Natural killer cell treated with Interleukin-12 subunit alpha and Interleukin-12 subunit beta and Interleukin-15 and Interleukin-18, amount 100 ng/mL, for 72 hours (primary cell): ENCODE measurements at regions not wholly inside any gene's neighbourhood (a gene's known extent, or its start where the extent isn't known, plus 50 kb on each side); places are given as distances from the start of the nearest gene placed in this dataset.
A peak's percentile ranks its signal among the peaks of the same experiment; 100 is the strongest.
"Not testable (repeated sequence)": the region's sequence is repeated elsewhere in the genome, so short reads cannot be mapped to it uniquely, and the experiment has no call there.

ENCODE experiments used
- ATAC-seq, 2 donors: fragments of 150-1000 bp; cut with Tn5 transposase in 1 of 2; sonication (Bioruptor Pico), chemical (Tn5 transposase) in 1 of 2; 2 replicates each; pipeline ENCODE4 v1.10.0; 2021
- DNase-seq: peaks from one replicate; pipeline ENCODE4 v3.0.0; 2022; ENCODE audit warnings: low spot score
- H3K27ac Mint-ChIP-seq, 2 donors: 1 replicate in 1 of 2; 2 replicates in 1 of 2; pipeline ENCODE4 v1.8.0; 2022; ENCODE audit warnings: mixed read lengths in 2 of 2, mild to moderate bottlenecking in 1 of 2, moderate library complexity in 1 of 2
- H3K27me3 Mint-ChIP-seq, 2 donors: 1 replicate in 1 of 2; 2 replicates in 1 of 2; pipeline ENCODE4 v1.8.0; 2022; ENCODE audit warnings: mixed read lengths in 2 of 2
- H3K36me3 Mint-ChIP-seq: one replicate; pipeline ENCODE4 v1.8.0; 2022; ENCODE audit warnings: mixed read lengths
- H3K4me1 Mint-ChIP-seq, 2 donors: 1 replicate in 1 of 2; 2 replicates in 1 of 2; pipeline ENCODE4 v1.8.0; 2022; ENCODE audit warnings: low read depth in 2 of 2, mixed read lengths in 2 of 2, mild to moderate bottlenecking in 1 of 2
- H3K4me3 Mint-ChIP-seq: one replicate; pipeline ENCODE4 v1.8.0; 2022; ENCODE audit warnings: mixed read lengths
- H3K9me3 Mint-ChIP-seq: 2 replicates; pipeline ENCODE4 v1.8.0; 2022; ENCODE audit warnings: mixed read lengths

DNA sequence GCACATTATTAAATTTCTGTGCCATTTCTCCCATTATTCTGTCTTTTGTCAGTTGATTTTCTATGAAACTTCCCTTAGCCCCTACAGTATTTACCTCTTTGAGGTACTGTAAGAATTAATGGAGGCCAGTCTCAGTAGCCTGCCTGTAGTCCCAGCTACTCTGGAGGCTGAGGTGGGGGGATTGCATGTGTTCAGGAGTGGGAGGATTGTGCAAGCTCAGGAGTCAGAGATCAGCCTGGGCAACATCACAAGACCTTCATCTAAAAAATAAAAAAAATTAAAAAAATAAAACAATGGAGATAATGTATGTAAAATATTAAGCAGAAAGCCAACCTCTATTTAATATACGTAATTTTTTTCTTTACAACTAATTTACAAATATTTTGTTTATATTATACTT is 77.8 kb downstream of the OR2B2 start:
- ATAC-seq (no peak), DNase-seq (no peak)
- peaks cover 32% of the 10 kb centered on the region in 2 donors for H3K4me1 Mint-ChIP-seq
- peaks cover 5% of the 10 kb centered on the region for H3K36me3 Mint-ChIP-seq
- no peak overlapping the region for H3K4me3 Mint-ChIP-seq
- peak overlapping the region in 1 of 2 donors; percentile 62 for H3K27ac Mint-ChIP-seq
- H3K27me3 Mint-ChIP-seq = no peaks in the 10 kb centered on the region
- H3K9me3 Mint-ChIP-seq = no peaks in the 10 kb centered on the region

DNA sequence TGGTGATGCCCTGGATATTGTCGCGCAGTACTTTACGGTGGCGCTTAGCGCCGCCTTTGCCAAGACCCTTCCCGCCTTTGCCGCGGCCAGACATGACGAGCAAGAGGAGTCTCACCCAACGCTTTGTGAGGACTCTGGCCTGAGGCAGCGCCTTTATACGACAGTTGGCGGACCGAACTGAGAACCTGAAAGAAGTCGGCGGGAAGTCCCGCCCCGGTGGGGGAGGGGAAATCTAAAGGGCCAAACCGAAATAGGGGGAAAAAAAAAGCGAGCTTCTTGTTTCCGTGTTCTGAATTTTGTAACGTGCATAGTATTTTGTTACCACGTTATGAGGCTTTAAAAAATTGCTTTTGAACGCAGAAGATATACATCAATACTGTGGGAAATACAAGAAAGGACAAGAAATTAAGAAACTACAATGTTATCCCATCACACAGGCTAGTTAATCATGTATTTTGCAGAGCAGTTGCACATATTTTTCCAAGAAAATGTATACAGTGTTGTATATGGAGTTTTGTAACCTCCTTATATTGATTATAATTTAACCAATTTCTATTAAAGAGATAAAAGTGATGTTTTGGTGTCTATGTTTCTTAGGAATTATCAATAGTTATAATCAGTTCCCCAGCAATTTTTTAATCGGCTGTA is 80.6 kb downstream of the OR2B2 start:
- H3K27me3 Mint-ChIP-seq, H3K36me3 Mint-ChIP-seq, H3K9me3 Mint-ChIP-seq: not testable (repeated sequence)
- Mint-ChIP-seq H3K4me3 (peak overlapping the region; percentile 85), H3K27ac (peak overlapping the region; percentile 89 to 95), H3K4me1 (peaks cover 27 to 32% of the 10 kb centered on the region in 2 donors)
- DNase-seq = peak; percentile 89
- peak; percentile 96 to 97 for ATAC-seq

- H3K36me3 Mint-ChIP-seq, H3K27me3 Mint-ChIP-seq, DNase-seq, H3K9me3 Mint-ChIP-seq: not testable (repeated sequence)
- peak overlapping the region; percentile 89 to 95 for H3K27ac Mint-ChIP-seq
- H3K4me1 Mint-ChIP-seq = peaks cover 28 to 29% of the 10 kb centered on the region in 2 donors
- peak in 1 of 2 donors; percentile 91 for ATAC-seq
- peak overlapping the region; percentile 85 for H3K4me3 Mint-ChIP-seq
Measured at GRCh38 chr6:27830600-27831433, 81.4 kb downstream of the OR2B2 start.

- no peaks in the 10 kb centered on the region for H3K9me3 Mint-ChIP-seq
- H3K27ac Mint-ChIP-seq = peak overlapping the region; percentile 89 to 95
- no peak for DNase-seq
- ATAC-seq = no peak
- peaks cover 32 to 33% of the 10 kb centered on the region in 2 donors for H3K4me1 Mint-ChIP-seq
- H3K36me3 Mint-ChIP-seq = peaks cover 4% of the 10 kb centered on the region
- H3K27me3 Mint-ChIP-seq = no peaks in the 10 kb centered on the region
- peak overlapping the region; percentile 85 for H3K4me3 Mint-ChIP-seq
Measured at GRCh38 chr6:27830212-27830599, 82.0 kb downstream of the OR2B2 start.

GRCh38 chr6:27829453-27830211 is 82.6 kb downstream of the OR2B2 start:
- H3K36me3 Mint-ChIP-seq = no peaks in the 10 kb centered on the region
- H3K27me3 Mint-ChIP-seq = no peaks in the 10 kb centered on the region
- peak overlapping the region; percentile 85 for H3K4me3 Mint-ChIP-seq
- no peak for DNase-seq
- H3K9me3 Mint-ChIP-seq = no peaks in the 10 kb centered on the region
- H3K4me1 Mint-ChIP-seq = peaks cover 33% of the 10 kb centered on the region in 2 donors
- peak overlapping the region; percentile 89 to 95 for H3K27ac Mint-ChIP-seq
- no peak for ATAC-seq

DNA sequence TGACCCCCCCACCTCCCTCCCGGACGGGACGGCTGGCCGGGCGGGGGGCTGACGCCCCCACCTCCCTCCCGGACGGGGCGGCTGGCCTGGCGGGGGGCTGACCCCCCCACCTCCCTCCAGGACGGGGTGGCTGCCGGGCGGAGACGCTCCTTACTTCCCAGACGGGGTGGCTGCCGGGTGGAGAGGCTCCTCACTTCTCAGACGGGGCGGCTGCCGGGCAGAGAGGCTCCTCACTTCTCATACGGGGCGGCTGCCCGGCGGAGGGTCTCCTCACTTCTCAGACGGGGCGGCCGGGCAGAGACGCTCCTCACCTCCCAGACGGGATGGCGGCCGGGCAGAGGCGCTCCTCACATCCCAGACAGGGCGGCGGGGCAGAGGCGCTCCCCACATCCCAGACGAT is 84.7 kb downstream of the OR2B2 start:
- not testable (repeated sequence) for H3K27ac Mint-ChIP-seq, ATAC-seq, H3K27me3 Mint-ChIP-seq, H3K36me3 Mint-ChIP-seq, DNase-seq, H3K9me3 Mint-ChIP-seq, H3K4me3 Mint-ChIP-seq
- peaks cover 36 to 48% of the 10 kb centered on the region in 2 donors for H3K4me1 Mint-ChIP-seq

DNA sequence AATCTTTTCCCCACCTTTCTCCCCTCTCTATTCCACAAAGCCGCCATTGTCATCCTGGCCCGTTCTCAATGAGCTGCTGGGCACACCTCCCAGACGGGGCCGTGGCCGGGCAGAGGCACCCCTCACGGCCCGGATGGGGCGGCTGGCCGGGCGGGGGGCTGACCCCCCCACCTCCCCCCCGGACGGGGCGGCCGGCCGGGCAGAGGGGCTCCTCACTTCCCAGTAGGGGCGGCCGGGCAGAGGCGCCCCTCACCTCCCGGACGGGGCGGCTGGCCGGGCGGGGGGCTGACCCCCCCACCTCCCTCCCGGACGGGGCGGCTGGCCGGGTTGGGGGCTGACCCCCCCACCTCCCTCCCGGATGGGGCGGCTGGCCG is 85.6 kb downstream of the OR2B2 start:
- H3K27ac Mint-ChIP-seq, H3K9me3 Mint-ChIP-seq, H3K27me3 Mint-ChIP-seq, H3K36me3 Mint-ChIP-seq, ATAC-seq, DNase-seq: not testable (repeated sequence)
- H3K4me3 Mint-ChIP-seq = peak overlapping the region; percentile 89
- peaks cover 36 to 46% of the 10 kb centered on the region in 2 donors for H3K4me1 Mint-ChIP-seq

DNA sequence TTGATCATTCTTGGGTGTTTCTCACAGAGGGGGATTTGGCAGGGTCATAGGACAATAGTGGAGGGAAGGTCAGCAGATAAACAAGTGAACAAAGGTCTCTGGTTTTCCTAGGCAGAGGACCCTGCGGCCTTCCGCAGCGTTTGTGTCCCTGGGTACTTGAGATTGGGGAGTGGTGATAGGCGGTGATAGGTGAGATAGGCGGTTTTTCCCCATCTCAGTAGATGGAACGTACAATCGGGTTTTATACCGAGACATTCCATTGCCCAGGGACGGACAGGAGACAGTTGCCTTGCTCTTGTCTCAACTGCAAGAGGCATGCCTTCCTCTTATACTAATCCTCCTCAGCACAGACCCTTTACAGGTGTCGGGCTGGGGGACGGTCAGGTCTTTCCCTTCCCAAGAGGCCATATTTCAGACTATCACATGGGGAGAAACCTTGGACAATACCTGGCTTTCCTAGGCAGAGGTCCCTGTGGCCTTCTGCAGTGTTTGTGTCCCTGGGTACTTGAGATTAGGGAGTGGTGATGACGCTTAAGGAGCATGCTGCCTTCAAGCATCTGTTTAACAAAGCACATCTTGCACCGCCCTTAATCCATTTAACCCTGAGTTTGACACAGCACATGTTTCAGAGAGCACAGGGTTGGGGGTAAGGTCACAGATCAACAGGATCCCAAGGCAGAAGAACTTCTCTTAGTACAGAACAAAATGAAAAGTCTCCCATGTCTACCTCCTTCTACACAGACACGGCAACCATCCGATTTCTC is 86.2 kb downstream of the OR2B2 start:
- H3K27ac Mint-ChIP-seq = peak overlapping the region; percentile 98
- H3K27me3 Mint-ChIP-seq, H3K9me3 Mint-ChIP-seq, DNase-seq, ATAC-seq, H3K36me3 Mint-ChIP-seq: not testable (repeated sequence)
- H3K4me3 Mint-ChIP-seq = peak overlapping the region; percentile 89
- peaks cover 33 to 41% of the 10 kb centered on the region in 2 donors for H3K4me1 Mint-ChIP-seq

GRCh38 chr6:27825025-27825793 is 87.0 kb downstream of the OR2B2 start:
- H3K4me3 Mint-ChIP-seq = peak overlapping the region; percentile 89
- DNase-seq (no peak), ATAC-seq (peak in 1 of 2 donors; percentile 1)
- H3K36me3 Mint-ChIP-seq = no peaks in the 10 kb centered on the region
- no peaks in the 10 kb centered on the region for H3K9me3 Mint-ChIP-seq
- peaks cover 25 to 33% of the 10 kb centered on the region in 2 donors for H3K4me1 Mint-ChIP-seq
- H3K27ac Mint-ChIP-seq = peak overlapping the region; percentile 98
- no peaks in the 10 kb centered on the region for H3K27me3 Mint-ChIP-seq

- H3K4me1 Mint-ChIP-seq = peaks cover 20 to 33% of the 10 kb centered on the region in 2 donors
- not testable (repeated sequence) for H3K9me3 Mint-ChIP-seq, H3K27me3 Mint-ChIP-seq, H3K36me3 Mint-ChIP-seq
- ATAC-seq (peak in 1 of 2 donors; percentile 90), DNase-seq (peak; percentile 64)
- H3K27ac Mint-ChIP-seq = peak overlapping the region; percentile 98
- peak overlapping the region; percentile 89 for H3K4me3 Mint-ChIP-seq
Measured at GRCh38 chr6:27824211-27825024, 87.8 kb downstream of the OR2B2 start.

DNA sequence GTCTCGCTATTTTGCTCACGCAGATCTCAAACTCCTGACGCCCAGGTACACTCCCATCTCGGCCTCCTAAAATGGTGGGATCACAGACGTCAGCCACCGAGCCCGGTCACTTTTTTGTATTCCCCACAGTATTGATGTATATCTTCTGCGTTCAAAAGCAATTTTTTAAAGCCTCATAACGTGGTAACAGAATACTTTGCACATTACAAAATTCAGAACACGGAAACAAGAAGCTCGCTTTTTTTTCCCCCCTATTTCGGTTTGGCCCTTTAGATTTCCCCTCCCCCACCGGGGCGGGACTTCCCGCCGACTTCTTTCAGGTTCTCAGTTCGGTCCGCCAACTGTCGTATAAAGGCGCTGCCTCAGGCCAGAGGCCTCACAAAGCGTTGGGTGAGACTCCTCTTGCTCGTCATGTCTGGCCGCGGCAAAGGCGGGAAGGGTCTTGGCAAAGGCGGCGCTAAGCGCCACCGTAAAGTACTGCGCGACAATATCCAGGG is 88.4 kb downstream of the OR2B2 start:
- not testable (repeated sequence) for H3K36me3 Mint-ChIP-seq, H3K27me3 Mint-ChIP-seq, H3K9me3 Mint-ChIP-seq
- Mint-ChIP-seq H3K4me1 (peaks cover 20 to 33% of the 10 kb centered on the region in 2 donors), H3K4me3 (peak overlapping the region; percentile 89), H3K27ac (peak overlapping the region; percentile 98)
- DNase-seq (peak; percentile 73), ATAC-seq (peak; percentile 91 to 93)

- Mint-ChIP-seq H3K36me3 (no peaks in the 10 kb centered on the region), H3K27me3 (no peaks in the 10 kb centered on the region), H3K9me3 (no peaks in the 10 kb centered on the region), H3K4me3 (no peak overlapping the region), H3K4me1 (peaks cover 16 to 29% of the 10 kb centered on the region in 2 donors), H3K27ac (peak overlapping the region; percentile 68 to 95)
- DNase-seq (no peak), ATAC-seq (no peak)
Measured at GRCh38 chr6:27816906-27817305, 95.3 kb downstream of the OR2B2 start.
